AG04450 (cell line): ENCODE measurements at regions not wholly inside any gene's neighbourhood (a gene's known extent, or its start where the extent isn't known, plus 50 kb on each side); places are given as distances from the start of the nearest gene placed in this dataset.

Experiments
- CTCF ChIA-PET: fragments of 300-600, 350-600 bp; formaldehyde crosslinking; extraction: SDS; loops from one replicate; lab custom pipeline; 2022; ENCODE audit warnings: antibody characterized with exemption, inconsistent platforms; lab: Charles Lee
- POLR2A ChIA-PET: fragments of 350-600 bp; formaldehyde crosslinking; extraction: SDS; loops from one replicate; lab custom pipeline; 2021; ENCODE audit warnings: antibody characterized with exemption, inconsistent platforms; lab: Yijun Ruan, JAX
- DNase-seq: peaks from one replicate; pipeline ENCODE4 v3.0.0-alpha.2; 2011; ENCODE audit warnings: low read depth, low spot score
- H3K27ac ChIP-seq: one replicate; pipeline ENCODE4 v1.5.1; 2012; ENCODE audit warnings: low read depth, low read length, control low read depth
- H3K27me3 ChIP-seq: one replicate; pipeline ENCODE4 v1.6.0; 2012; ENCODE audit warnings: low read length; ENCODE audit not compliant: control insufficient read depth, insufficient read depth
- H3K4me3 ChIP-seq: 2 replicates; pipeline ENCODE4 v1.5.1; 2011; ENCODE audit warnings: mild to moderate bottlenecking, low read depth, low read length, control low read depth
- H3K9me3 ChIP-seq: 2 replicates; pipeline ENCODE4 v1.5.1; 2012; ENCODE audit warnings: low read length; ENCODE audit not compliant: control insufficient read depth, insufficient read depth
- TF ChIP-seq, protein P1 (sequence below): IDR thresholded peaks from 2 replicates; pipeline ENCODE4 v1.5.1; 2011; ENCODE audit warnings: low read depth, low read length, control low read depth, inconsistent platforms

DNA sequence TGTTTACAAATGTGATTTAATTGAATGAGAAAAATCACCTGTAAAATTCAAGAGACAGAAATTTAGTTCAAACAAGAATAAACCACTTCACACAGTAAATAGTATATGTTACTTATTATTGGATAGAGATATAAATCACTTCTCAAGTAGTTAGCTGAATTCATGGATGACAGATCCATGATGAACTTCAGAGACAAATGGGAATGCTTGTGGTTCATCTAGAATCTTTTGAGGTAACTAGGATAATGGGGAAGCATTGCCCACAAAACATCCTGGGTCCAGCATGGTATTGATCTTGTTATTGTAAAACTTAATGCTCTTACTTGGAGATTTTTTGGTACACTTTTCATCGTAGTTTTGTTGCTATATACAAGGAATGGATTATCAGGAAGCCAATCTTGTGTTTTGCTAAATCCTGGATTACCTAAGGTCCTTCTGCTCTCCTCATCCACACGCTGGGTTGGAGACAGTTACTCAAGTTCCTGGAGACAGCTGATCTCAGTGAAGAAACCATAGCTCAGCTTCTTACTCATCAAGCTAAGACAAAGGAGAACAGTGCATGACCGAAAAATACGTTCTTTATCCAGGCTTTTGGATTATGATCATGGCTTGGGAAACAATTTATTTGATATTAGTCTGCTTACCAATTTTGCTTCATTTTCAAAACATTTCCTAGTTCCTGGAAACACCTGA is 142.5 kb upstream of the PREP start:
- ChIA-PET CTCF (interaction anchor here (0.6 kb wide), 1 partner anchor 18 kb away, joined by 3 read pairs; no protein-coding TSS in a partner anchor), POLR2A (no interaction called here)
- DNase-seq, result no peak
- Histone ChIP-seq H3K9me3 (no peaks in the 10 kb centered on the region), H3K27ac (no peak overlapping the region), H3K4me3 (no peak overlapping the region), H3K27me3 (no peaks in the 10 kb centered on the region)
- TF ChIP-seq, protein P1, sequence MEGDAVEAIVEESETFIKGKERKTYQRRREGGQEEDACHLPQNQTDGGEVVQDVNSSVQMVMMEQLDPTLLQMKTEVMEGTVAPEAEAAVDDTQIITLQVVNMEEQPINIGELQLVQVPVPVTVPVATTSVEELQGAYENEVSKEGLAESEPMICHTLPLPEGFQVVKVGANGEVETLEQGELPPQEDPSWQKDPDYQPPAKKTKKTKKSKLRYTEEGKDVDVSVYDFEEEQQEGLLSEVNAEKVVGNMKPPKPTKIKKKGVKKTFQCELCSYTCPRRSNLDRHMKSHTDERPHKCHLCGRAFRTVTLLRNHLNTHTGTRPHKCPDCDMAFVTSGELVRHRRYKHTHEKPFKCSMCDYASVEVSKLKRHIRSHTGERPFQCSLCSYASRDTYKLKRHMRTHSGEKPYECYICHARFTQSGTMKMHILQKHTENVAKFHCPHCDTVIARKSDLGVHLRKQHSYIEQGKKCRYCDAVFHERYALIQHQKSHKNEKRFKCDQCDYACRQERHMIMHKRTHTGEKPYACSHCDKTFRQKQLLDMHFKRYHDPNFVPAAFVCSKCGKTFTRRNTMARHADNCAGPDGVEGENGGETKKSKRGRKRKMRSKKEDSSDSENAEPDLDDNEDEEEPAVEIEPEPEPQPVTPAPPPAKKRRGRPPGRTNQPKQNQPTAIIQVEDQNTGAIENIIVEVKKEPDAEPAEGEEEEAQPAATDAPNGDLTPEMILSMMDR, result no peak

DNA sequence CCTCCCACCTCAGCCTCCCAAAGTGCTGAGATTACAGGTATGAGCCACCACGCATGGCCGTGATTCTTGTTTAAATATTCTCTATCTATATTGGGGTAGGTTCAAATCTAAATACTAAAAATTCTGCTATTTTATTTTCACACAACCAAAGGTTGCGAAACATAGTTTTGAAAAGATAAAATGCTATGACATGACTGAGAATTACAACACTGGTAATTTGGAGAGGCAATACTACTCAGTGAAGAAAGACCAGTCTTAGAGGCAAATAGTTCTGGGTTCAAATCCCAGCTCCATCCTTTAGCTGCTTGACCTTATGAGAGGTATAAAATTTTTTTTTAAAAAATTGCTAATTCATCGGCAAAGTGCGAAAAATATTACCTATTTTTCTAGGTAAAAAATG is 137.0 kb upstream of the PREP start:
- TF ChIP-seq, protein P1, result no peak
- Histone ChIP-seq H3K4me3 (no peak overlapping the region), H3K9me3 (no peaks in the 10 kb centered on the region), H3K27me3 (no peaks in the 10 kb centered on the region), H3K27ac (no peak overlapping the region)
- ChIA-PET POLR2A (no interaction called here), CTCF (no interaction called here)
- no peak for DNase-seq

DNA sequence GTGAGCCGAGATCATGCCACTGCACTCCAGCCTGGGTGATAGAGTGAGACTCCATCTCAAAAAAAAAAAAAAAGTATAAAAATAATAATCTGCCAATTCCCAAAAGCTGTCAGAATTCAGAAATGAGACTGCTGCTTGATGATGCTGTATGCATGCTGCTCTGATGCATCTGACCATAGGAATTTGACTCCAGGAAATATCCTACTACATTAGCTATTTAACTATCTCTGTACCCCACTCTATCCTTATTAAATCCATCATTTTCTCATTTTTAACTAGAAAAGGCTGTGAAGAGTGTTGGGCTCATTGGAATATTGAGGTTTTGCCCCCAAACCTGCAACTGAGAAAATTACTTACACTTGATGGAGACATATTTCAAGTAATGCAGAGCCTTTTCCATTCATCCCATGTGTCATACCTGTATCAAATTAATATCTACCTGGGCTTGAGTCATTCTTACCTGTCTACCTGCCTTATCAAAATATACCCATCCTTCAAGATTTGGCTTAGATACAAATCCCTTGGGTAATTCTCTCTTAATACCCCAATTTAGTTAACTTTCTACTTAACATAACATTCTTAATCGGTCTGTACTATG is 135.2 kb upstream of the PREP start:
- no peak overlapping the region for H3K27ac ChIP-seq
- ChIA-PET CTCF (no interaction called here), POLR2A (no interaction called here)
- no peaks in the 10 kb centered on the region for H3K9me3 ChIP-seq
- H3K4me3 ChIP-seq, result no peak overlapping the region
- H3K27me3 ChIP-seq, result no peaks in the 10 kb centered on the region
- TF ChIP-seq, protein P1, result no peak
- DNase-seq, result no peak

DNA sequence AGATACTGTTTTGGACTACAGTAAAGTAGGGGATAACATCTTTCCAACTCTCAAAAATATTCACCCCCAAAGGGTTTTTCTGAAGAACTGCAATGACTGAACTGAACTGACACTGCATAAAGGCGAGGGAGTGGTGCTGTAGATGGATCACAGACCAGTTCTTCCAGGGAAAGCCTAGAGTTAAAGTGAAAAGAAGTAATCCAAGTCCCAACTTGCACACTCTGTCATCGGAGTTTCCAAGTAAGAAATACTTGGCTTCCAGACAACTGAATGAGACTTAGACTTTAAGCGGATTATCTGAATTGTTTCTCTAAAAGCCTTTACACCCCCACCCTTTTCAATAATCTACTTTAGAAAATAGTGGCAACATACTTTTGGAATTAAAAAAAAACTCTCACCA is 134.1 kb upstream of the PREP start:
- ChIA-PET CTCF (no interaction called here), POLR2A (no interaction called here)
- no peak overlapping the region for H3K27ac ChIP-seq
- no peaks in the 10 kb centered on the region for H3K9me3 ChIP-seq
- no peaks in the 10 kb centered on the region for H3K27me3 ChIP-seq
- no peak for DNase-seq
- no peak overlapping the region for H3K4me3 ChIP-seq
- TF ChIP-seq, protein P1, result no peak

DNA sequence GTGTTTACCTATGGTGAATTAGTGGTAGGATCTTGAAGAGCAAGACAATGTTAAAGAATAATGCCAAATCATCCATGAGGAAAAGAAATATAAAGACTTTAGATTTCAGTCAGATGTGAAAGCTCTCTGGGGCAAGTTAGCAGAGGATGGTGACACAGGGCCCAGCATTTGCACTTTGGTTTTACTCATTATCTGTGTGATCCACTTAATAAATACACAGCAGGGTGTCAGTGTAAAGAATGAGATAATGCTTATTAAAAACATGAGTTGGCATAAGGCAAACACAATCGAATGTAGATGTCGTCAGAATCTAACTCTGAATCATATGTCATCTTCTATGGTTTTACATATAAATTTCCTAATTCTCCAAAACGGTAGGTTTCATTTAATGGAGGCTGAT is 130.4 kb upstream of the PREP start:
- TF ChIP-seq, protein P1, result no peak
- no peaks in the 10 kb centered on the region for H3K27me3 ChIP-seq
- H3K27ac ChIP-seq, result no peak overlapping the region
- no peak overlapping the region for H3K4me3 ChIP-seq
- DNase-seq, result no peak
- ChIA-PET POLR2A (no interaction called here), CTCF (no interaction called here)
- H3K9me3 ChIP-seq, result no peaks in the 10 kb centered on the region
